ENCODE measurements at regions not wholly inside any gene's neighbourhood (a gene's known extent, or its start where the extent isn't known, plus 50 kb on each side); places are given as distances from the start of the nearest gene placed in this dataset.

DNA sequence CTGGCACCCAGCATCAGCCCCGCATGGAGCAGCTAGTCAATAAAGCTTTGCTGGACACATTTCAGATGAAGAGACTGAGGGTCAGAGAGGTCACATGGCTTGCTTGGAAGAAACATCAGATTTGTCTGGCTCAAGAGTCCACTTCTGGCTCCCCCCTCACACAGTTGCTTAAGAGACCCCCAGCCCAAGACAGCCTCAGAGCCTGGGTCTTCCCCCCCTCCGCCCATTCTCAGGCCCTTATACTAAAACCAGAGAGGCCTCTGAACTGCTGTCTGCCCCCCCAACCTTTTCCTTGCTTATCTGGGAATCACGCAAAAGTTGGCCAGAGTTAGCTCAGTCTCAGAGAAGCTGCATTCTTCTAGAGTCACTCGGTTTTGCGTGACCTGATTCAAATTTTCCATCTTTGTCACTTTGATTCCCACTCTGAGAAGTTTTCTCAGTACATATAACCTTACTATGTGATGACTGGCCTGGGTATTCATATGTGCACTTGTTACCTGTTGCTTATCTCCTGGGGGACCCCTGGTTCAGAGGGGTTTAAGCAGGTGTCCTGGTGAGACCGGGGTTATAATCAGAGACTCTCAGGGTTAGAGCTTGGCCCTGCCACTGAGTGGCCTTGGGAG lies 145.4 kb upstream of the IER5L start:
- no peak for DNase-seq

DNA sequence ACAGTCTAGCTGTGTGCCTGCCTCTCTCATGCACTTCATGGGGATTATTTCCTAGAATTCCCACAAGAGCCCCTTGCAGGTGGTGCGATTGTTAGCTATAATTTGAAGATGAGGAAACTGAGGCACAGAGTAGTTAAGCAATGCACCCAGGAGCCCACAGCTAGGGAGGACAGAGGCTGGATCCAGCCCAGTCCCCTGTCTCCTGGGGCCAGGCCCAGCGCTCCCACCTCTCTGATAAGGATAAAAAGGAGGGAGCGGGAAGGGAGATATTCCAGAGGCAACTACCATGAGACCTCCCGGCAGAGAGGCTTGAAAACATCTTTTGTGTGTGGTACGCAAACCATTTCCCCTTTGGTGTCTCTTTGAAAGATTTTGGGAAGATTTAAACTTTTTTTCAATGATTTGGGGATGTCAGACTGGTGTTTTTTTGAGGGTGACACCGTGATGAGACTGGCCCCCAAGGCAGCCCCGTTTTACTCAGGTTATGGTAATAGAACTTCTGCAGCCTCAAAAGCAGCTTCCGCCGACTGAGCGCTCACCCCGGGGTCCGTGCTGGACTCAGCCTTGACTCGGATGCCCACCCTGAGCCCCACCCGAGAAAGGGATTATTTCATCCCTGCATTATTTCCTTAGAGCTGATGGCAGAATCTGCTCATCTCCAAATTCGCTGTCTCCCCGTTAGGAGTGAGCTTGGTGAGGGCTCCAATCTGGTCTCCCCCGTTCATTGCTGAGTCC lies 144.7 kb upstream of the IER5L start:
- no peak for DNase-seq

DNA sequence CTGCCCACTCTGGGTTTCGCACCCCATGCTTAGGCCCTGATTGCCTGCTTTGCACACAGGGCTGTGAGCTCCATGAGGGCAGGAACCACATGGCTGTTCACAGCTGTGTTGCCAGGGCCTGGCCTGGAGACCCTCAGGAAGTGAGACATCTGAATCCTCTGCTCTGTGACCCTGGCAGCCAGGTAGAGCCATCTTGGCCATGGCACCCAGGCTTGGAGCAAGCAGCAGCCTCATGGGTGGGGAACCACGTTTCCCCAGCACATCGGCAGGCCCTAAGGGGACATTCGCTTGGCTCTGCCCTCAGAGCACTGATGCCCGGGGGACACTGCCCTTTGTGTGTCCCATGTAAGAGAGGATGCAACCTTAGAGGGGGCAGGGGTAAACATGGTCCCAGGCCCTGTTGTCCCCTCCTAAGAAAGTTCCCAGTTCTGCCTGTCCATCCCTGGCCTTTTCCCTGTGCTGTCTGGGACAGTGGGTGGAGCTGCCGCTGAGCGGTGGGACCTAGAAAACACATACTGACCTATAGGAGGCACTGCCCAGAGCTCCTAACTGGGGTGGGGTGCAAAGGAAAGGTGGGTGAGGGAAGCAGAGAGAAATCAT lies 144.1 kb upstream of the IER5L start:
- DNase-seq = no peak

DNA sequence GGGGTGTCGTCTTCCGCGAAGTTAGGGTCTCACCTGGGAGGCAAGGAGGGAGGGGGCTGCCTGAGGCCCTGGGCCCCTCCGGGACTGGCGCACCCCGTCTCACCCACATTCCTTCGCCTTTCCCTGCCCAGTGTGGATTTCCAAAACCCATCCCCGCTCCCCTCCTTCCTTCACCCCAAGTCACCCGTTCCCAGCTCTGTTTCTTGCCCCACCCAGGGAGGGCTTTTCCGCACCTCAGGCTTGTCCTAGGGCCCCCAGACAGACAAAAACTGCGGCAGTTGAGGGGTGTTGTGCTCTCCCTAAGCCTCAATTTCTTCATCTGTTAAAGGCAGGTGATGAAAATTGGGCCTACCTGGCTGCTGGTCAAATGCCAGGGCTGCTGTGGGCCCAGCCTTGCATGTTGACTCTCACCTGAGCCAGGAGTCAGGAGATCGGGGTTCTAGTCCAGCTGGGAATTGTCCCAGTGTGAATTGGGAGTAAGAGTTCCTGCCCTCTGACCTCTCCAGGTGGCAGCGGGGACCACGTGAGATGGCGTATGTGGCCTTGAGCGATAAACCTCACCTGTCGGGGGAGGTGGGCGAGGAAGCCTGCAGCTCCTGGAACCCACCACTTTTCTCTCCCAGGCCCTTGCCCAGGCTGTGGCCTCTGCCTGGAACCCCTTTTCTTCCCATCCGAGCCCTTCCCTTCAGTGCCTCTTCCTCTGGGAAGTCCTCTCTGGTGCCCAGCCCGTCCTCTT lies 143.4 kb upstream of the IER5L start:
- DNase-seq = no peak

DNA sequence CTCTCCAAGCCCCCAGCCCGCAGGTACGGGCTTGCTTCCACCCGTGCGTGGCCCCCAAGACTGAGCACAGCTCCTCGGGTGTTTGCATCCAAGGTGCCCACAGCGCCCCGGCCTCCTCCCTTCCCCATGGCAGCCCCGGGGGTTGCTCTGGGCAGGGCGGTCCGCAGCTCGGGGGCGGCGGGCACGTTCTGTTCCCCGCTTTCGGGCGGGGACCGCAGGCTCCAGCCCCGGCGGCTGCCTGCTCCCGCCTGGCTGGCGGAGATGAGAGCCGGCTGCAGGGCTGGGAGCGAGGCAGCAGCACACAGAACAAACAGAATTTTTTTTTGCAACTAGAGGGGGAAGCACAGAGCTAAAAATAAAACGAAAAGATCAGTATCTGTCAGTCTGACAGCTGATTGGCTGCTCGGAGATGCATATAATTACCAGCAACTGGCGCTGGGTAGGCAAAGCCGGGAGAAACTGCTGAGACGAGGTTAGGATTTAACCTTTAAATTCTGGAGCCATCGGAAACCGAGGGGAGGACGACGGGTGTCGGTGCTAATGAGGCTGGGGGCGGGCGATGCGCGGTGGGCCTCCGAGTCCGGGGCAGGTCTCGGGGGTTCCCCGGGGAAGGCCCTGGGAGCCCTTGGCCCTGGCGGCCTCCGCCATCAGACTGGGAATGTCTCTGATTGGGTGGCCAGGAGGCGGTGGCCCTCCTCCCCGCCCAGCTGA lies 142.7 kb upstream of the IER5L start:
- DNase-seq = peak; percentile 79 to 96 (median 90)

DNA sequence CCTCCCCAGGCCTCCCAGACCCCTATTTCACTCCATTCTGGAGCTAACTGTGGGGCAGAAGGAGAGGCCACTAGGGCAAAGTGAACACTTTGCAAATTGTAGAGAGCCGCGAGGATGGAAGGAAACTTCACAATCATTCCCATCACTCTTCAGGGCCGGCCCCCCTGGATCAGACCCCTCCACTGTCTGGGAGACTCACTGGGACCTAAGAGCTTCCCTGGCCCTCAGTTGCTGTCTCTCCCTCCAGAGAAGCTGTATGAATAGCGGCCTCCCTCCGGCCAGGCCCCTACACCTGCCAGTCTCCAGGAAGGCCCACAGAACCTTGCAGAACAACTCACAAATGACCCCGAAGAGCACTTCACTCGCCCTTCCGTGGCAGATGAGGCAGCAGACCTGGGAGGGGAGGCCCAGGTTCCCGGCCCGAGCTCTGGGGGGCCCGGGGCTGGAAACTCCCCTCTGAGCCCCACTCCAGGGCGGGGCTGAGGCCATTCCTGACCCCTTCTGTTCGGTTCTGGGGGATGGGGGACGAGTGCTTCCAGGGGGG lies 141.9 kb upstream of the IER5L start:
- DNase-seq = peak in 2 of 3 experiments; percentile 79 to 84

DNA sequence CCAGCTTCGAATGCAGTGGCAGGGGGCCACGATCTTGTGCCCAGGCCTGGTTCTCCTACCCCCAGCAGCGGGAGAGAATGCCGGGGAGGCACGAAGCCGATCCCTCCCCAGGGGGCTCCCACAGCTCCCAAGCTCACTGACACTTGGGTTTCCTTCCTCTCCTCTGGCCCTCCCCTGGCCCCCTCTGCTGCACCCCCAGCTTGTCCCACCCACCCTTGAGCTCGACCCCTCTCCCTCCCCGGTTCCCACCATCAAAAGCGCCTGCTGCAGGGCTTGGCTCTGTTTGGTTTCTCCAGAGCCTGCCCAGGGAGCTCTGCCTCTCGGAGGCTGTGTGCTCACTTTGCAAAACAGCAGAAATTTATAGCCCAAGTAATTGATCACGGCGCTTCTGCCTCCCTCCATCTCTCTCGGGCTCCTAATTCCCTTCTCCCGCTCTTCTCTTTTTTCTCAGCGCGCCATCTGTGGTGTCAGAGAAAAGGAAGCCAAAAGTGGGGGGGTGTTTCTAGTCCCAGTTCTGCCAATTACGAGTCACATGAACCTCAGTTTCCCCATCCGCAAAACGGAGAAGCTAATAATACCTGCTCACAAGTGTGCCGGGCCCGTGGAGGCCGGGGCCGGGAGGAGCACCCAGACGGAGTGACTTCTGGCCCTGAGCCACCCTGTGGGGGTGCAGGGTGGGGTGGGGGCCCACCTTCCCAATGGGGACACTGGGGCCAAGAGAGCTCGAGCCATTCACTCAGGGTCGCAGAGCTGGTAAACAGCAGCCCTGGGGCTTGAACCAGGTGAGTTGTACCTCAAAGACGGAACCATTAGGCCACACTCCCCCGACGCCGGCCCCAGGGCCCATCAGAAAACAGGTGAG lies 141.2 kb upstream of the IER5L start:
- peak in 2 of 3 experiments; percentile 21 to 29 for DNase-seq

DNA sequence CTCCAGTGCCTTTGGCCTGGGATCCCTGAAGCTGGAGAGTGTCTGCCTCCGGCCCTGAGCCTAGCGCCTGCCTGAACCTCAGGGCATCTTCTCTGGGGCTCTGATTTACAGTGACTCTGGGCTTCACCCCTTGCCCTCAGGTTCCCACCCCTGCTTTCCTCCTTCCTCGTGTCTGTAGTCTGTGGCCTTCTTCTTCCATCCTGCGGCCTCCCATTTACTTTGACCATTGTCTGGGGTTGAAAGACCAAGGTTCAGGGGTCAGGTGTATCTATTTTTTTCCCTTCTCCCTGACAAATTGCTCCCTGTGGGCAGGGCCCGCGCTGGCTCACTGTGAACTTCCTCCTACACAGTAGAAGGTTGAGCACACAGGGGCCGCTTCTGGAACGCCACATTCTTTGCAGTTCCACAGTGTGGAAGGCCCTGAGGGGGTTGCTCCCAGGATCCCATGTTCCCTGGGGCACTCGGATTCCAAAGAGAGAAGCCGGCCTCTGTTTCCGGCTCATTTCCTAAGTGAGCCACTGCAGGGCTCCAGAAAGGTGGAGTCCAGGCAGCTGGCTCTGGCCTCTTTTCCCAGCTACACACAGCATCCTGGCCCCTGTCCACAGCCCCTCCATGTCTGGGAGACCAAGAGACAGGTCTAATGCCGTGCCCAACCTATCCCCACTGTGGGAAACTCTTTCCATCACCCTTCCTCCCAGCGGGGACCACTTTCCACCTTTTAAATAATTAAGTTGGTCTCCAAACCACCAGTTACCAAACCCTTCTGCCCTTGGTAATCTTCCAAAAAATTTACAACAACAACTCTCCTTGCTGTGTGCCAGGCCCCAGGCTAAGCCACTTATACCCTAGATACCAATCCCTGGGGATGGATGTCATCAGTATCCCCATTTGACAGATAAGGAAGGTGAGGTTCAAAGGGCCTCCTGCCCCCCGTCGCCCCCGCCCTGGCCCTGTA lies 140.3 kb upstream of the IER5L start:
- DNase-seq = no peak

DNA sequence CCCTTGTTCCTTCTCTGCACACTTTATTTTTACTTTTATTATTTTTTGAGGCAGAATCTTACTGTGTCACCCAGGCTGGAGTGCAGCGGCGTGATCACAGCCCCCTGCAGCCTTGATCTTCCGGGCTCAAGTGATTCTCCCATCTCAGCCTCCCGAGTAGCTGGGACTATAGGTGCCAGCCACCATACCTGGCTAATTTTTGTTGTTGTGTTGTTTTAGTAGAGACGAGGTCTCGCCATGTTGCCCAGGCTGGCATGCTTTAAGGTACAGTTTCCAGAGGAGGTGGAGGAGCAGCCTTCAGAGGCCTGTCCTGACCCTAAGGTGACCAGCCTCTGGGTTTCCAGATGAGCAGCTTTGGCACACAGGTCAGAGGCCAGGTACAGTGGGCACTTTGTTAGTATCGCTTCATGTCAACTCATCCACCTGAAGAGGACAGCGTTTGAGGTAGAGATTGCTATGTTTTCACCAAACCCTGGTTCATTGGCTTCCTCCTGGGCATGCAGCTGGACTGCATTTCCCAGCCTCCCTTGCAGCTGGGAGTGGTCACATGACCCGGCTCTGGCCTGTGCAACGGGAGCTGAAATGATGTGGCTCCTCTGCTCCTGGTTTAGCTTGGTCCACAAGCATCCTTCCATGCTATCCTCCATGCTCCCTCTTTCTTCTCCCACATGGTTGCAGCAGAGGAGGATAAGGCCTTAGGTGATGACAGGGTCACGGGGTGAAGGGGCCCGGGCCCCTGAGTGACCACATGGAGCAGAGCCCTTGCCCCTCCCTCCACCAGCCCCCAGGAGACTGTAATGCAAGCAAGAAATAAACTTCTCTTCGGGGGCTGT lies 139.3 kb upstream of the IER5L start:
- peak in 1 of 3 experiments; percentile 21 for DNase-seq

DNA sequence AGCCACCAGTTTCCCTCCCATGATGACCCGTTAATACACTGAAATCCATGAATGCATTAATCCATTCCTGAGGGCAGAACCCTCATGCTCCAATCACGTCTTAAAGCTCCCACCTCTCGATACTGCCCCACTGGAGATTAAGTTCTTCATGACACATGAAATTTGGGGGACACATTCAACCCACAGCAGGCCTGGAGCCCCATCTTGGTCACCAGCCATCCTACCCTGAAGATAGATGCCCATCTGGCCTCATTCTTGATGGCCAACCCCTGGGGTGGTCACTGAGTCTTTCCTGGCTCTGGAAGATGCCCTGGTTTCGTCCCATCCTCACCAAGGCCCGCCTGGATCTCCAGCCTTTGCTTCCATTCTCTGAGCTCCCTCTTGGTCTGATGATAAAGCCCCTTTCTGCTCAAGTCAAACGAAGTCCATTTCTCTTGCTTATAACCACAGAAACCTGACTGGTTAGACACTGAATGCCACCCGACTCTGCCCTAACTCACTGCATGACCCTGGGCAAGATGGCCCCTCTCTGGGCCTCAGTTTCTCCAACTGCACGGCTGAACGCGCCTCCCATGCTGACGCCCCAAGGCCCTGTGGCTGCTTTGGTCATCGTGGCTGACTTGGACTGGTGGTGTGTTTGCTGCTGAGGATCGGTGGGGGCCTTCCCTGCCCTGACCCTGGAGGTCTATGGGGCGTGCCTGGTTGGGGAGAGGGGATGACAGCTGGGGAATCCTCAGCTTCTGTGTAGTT lies 138.4 kb upstream of the IER5L start:
- no peak for DNase-seq

DNA sequence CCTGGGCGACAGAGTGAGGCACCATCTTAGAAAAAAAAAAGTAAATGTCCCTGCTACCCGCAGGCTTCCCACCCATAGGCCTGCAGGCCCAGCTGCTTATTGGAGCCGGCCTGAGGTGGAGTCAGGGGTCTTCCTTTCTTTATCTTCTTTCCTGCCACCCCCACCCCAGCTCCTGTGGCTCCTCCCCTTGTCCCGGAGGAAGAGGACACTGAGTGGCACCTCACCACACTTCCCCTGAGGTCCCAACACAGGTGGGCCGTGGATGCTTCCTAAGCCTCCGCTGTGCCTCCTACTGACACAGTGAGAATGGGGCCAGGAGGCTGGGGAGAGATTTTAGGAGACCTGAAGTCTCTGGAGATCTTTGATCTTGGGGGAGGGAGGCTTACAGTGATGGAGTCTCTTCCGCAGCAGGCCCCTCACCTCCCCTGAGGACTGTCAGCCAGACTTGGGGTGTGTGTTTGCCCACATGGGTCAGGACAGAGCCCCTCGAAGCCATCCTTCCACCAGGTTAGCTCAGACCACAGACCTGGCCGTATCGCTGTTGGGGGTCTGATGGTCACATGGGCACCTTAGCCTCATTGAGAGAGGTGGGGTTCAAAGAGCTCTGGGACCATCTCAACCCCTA lies 135.4 kb upstream of the IER5L start:
- no peak for DNase-seq

DNA sequence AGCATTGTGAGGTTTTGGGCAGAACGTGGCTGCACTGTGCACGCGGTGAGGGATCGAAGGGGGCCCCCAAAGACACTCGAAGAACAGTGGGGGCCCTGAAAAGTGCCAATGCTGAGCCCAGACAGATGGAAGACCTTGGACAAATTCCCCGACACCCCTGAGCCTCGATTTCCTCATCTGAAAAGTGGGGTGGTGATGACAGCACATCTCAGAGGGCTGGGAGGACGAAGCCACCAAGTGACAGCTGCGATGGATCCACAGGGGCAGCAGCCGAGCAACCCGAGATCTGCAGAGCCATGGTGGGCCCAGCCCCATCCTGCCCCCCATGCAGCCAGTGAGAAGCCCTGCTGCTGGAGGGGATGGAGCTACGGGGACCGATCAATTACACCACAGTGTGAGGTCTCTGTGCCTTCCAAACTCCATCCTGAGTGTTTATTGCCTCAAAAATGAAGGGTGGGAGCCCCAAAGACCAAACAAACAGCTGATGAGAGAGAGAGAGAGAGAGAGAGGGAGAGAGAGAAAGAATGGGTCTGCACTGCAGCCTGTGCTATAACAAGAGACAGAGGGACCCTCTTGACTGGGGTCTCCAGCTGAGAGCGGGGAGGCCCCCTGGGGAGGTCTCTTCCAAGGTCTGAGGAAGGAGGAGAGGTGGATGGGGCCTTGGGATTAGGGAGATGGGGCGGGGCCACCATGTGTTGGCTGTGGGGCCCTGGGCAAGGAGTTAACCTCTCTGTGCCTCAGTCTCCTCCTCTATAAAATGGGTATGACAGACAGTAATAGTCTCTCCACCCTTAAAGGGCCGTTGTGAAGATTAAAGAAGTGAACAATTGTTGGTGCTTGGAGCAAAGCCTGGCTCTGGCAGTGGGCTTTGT lies 134.4 kb upstream of the IER5L start:
- DNase-seq = no peak

DNA sequence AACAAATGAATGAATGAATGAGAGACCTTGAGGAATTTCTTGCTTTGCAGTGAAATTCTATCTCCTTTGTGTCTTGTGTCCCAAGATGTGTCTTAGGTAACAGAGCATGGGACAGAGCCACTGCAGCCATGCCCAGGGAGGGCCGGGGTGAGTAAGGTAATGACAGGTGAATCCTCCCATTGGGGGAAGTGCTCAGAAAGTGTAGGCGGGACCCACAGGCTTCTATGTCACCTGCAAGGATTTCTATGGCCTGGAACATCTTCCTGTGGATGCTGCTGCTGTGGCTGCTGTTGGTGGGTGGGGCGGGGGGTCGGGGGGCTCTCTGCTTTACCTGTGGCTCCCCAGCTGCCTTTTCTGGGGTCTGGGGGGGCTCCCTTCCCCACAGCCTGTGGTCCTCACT lies 133.6 kb upstream of the IER5L start:
- no peak for DNase-seq

DNA sequence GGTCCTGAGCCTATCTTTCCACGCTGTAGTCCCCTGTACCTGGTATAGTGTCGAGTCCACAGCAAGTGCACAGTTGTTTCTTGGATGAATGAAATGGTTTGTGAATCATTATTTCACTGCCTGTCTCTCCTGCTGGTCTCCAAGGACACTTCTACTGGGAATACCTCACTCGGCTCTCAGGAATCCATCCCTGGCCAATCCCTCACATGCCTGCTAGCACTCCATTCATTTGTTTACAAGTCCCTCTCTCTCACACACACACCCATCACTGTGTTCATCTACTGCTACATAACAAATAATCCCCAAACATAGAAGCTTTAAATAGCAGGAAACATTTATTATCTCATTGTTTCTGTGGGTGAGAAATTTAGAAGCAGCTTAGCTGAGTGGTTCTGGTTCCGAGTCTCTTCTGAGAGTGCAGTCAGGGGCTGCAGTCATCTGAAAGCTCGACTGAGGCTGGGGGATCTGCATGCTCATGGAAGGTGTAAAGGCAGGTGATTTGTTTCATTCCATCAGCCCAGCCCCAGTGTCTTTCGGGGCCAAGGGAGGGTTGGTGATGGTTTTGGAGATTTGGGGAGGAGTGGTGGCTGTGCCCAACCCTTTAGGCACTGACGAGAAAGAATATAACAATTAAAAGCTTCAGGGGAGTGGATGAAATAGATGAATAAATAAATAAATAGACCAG lies 132.7 kb upstream of the IER5L start:
- no peak for DNase-seq

DNA sequence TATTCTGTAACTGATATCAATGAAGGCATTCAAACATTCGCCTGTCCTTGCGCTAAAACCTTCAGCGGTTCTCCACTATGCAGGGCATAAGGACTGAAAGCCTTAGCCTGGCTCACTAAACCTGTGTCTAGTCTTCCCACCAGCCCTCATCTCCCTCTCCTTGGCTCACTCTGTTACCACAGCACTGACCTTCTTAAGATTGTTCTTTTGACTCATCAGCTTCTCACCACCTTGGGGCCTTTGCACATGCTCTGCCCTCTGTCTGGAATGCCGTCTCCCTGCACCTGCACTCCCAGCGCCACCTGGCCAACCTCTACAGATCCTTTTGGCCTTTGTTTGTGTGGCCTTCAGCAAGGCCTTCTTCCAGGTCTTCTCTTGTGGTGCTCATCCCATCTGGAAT lies 131.8 kb upstream of the IER5L start:
- no peak for DNase-seq

DNA sequence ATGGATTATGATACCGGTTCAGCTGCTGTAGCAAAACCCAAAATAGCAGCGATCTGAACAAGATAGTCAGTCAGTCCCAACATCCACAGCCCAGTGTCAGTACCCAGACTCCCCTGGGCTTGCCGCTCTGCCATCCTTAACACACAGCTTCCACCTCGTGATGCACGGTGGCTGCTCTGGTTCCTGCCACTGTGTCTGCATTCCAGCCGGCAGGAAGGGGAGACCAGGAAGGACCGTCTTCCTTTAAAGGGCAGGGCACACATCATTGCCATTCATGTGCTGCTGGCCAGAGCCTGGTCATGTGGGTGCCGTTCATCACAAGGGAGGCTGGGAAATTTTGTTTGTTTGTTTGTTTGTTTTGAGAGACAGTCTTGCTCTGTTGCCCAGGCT lies 131.0 kb upstream of the IER5L start:
- no peak for DNase-seq
